ENCODE measurements at regions not wholly inside any gene's neighbourhood (a gene's known extent, or its start where the extent isn't known, plus 50 kb on each side); places are given as distances from the start of the nearest gene placed in this dataset.

GRCh38 chr10:3709456-3710060 is 75.5 kb downstream of the KLF6 start:
- H2AK5ac ChIP-seq (ENCODE audit: low read depth, low read length) = no peak overlapping the region
- no peak overlapping the region for H2BK15ac ChIP-seq (ENCODE audit: low read depth, low read length)
- H3K14ac ChIP-seq (replicated peaks; ENCODE audit: low read depth, low read length) = no peak overlapping the region
- CTCF ChIA-PET = no interaction called here
- ATAC-seq (ENCODE audit: low read depth) (no peak), DNase-seq (no peak)
- TF ChIP-seq RCOR1 (IDR thresholded peaks at IDR 0.05; ENCODE audit: insufficient replicate concordance, low read length) (no peak), SMC3 (IDR thresholded peaks at IDR 0.05; ENCODE audit: low read depth, low read length) (no peak), NFE2L2 (IDR thresholded peaks at IDR 0.05; ENCODE audit: low read depth, low read length) (no peak), RAD21 (IDR thresholded peaks at IDR 0.05; ENCODE audit: low read length) (no peak), BHLHE40 (IDR thresholded peaks at IDR 0.05; ENCODE audit: low read depth, low read length) (no peak), USF2 (IDR thresholded peaks at IDR 0.05; ENCODE audit: low read depth, low read length) (no peak), CEBPB (IDR thresholded peaks at IDR 0.05; ENCODE audit: low read depth, low read length) (no peak), RFX5 (IDR thresholded peaks at IDR 0.05; ENCODE audit: low read depth, low read length) (no peak), FOS (IDR thresholded peaks at IDR 0.05; ENCODE audit: low read depth, low read length) (no peak), ELK1 (IDR thresholded peaks at IDR 0.05; ENCODE audit: borderline replicate concordance, low read depth, low read length) (no peak), POLR2A (IDR thresholded peaks at IDR 0.05; ENCODE audit: low read depth, low read length) (no peak)
- no peak overlapping the region for H2BK20ac ChIP-seq (ENCODE audit: low read depth, low read length)
- 0 out of 2 replicates have a peak, but pooled peaks cover 2% of the 10 kb centered on the region for H3K9me3 ChIP-seq (ENCODE audit: control insufficient read depth, insufficient read depth, low read length)
- H2AK9ac ChIP-seq (replicated peaks; ENCODE audit: low read depth, low read length, poor library complexity) = no peak overlapping the region
- H3K23ac ChIP-seq (ENCODE audit: low read depth, low read length) = no peak overlapping the region
- H4K91ac ChIP-seq (ENCODE audit: insufficient read depth, low read depth, low read length) = no peak overlapping the region
- intact Hi-C loops (cut with micrococcal nuclease) = no loop called here
- H4K20me1 ChIP-seq (ENCODE audit: insufficient read depth, low read length) = no peaks in the 10 kb centered on the region
- H3K18ac ChIP-seq (ENCODE audit: low read depth, low read length) = no peak overlapping the region
- no peak overlapping the region for H3K4me2 ChIP-seq (ENCODE audit: low read depth, low read length)
- H4K5ac ChIP-seq (ENCODE audit: low read depth, low read length) = no peak overlapping the region
- no peak overlapping the region for H2BK120ac ChIP-seq (ENCODE audit: low read depth, low read length)
- H2AFZ ChIP-seq (replicated peaks; ENCODE audit: low read length, poor library complexity) = no peak overlapping the region
- H3K79me1 ChIP-seq (ENCODE audit: low read depth in 1 of 2, low read length in 2 of 2) = no peaks in the 10 kb centered on the region
- H3K9me1 ChIP-seq (ENCODE audit: insufficient read depth, low read length) = peaks cover 8% of the 10 kb centered on the region; the same call in 1 of the 2 replicates
- dilution Hi-C loops (cut with HindIII; ENCODE audit: low sequenced_read_pairs, unreplicated experiment) = no loop called here
- no peak overlapping the region for H3K4ac ChIP-seq (ENCODE audit: low read depth, low read length)
- H3K27me3 ChIP-seq (ENCODE audit: control insufficient read depth, insufficient read depth, low read length) = no peaks in the 10 kb centered on the region
- H3K56ac ChIP-seq (ENCODE audit: extremely low read depth, insufficient read depth, low read length) = no peak overlapping the region
- WGBS, 2 experiments (ENCODE audit: extremely low coverage in 2 of 2, insufficient read length in 1 of 2) = no CpG with 5 or more reads among the region's 4 CpGs
- POLR2A ChIA-PET (ENCODE audit: unreplicated experiment) = no interaction called here
- BruUV-seq (replicated peaks) = no TSS peak
- H3K36me3 ChIP-seq (ENCODE audit: control insufficient read depth, insufficient read depth, low read length) = no peaks in the 10 kb centered on the region
- H3K4me1 ChIP-seq (ENCODE audit: control insufficient read depth, insufficient read depth, low read length) = no peaks in the 10 kb centered on the region
- no peak overlapping the region for H3K4me3 ChIP-seq (ENCODE audit: insufficient read depth, low read depth, low read length)
- H3K9ac ChIP-seq (ENCODE audit: low read depth, low read length) = no peak overlapping the region
- no peak overlapping the region for H3K27ac ChIP-seq (ENCODE audit: insufficient read depth, low read length)
- in situ Hi-C loops (cut with MboI; ENCODE audit: low sequenced_read_pairs) = no loop called here
- no peak overlapping the region for H2BK5ac ChIP-seq (ENCODE audit: low read depth, low read length, poor library complexity, severe bottlenecking)
- H4K8ac ChIP-seq (ENCODE audit: low read depth in 2 of 2, low read length in 2 of 2) = no peak overlapping the region
